Stimulated activated CD8-positive, alpha-beta memory T cell treated with anti-CD3 and anti-CD28 coated beads, Interleukin-15, amount 100 ng/mL, for 24 hours (primary cell): ENCODE measurements at regions not wholly inside any gene's neighbourhood (a gene's known extent, or its start where the extent isn't known, plus 50 kb on each side); places are given as distances from the start of the nearest gene placed in this dataset.
"Not testable (repeated sequence)": the region's sequence is repeated elsewhere in the genome, so short reads cannot be mapped to it uniquely, and the experiment has no call there.

Source experiments
- DNase-seq: peaks from one replicate; pipeline ENCODE4 v3.0.0-alpha.2; 2020; ENCODE audit warnings: low read depth

- DNase-seq: no peak
Observed at GRCh38 chr9:105114318-105114717, 130.1 kb upstream of the SLC44A1 start.

GRCh38 chr9:105114964-105115728 is 129.3 kb upstream of the SLC44A1 start:
- no peak for DNase-seq

- no peak for DNase-seq
Observed at GRCh38 chr9:105116052-105116868, 128.2 kb upstream of the SLC44A1 start.

- no peak for DNase-seq
Observed at GRCh38 chr9:105117234-105117633, 127.2 kb upstream of the SLC44A1 start.

- no peak for DNase-seq
Observed at GRCh38 chr9:105118636-105119035, 125.8 kb upstream of the SLC44A1 start.

GRCh38 chr9:105119156-105119555 is 125.3 kb upstream of the SLC44A1 start:
- no peak for DNase-seq

- no peak for DNase-seq
Observed at GRCh38 chr9:105121861-105122430, 122.5 kb upstream of the SLC44A1 start.

GRCh38 chr9:105124598-105124997 is 119.9 kb upstream of the SLC44A1 start:
- DNase-seq: not testable (repeated sequence)

GRCh38 chr9:105126226-105126625 is 118.2 kb upstream of the SLC44A1 start:
- no peak for DNase-seq

GRCh38 chr9:105127863-105128220 is 116.6 kb upstream of the SLC44A1 start:
- DNase-seq: no peak

- no peak for DNase-seq
Observed at GRCh38 chr9:105128908-105129600, 115.4 kb upstream of the SLC44A1 start.

- no peak for DNase-seq
Observed at GRCh38 chr9:105129731-105130130, 114.7 kb upstream of the SLC44A1 start.

GRCh38 chr9:105131981-105132380 is 112.5 kb upstream of the SLC44A1 start:
- DNase-seq: no peak

GRCh38 chr9:105132606-105133005 is 111.8 kb upstream of the SLC44A1 start:
- DNase-seq: no peak

GRCh38 chr9:105138306-105138801 is 106.1 kb upstream of the SLC44A1 start:
- no peak for DNase-seq

GRCh38 chr9:105141146-105141975 is 103.1 kb upstream of the SLC44A1 start:
- DNase-seq: no peak

GRCh38 chr9:105141976-105142250 is 102.5 kb upstream of the SLC44A1 start:
- no peak for DNase-seq

GRCh38 chr9:105142406-105143135 is 101.9 kb upstream of the SLC44A1 start:
- DNase-seq: no peak

- no peak for DNase-seq
Observed at GRCh38 chr9:105143136-105143430, 101.4 kb upstream of the SLC44A1 start.

GRCh38 chr9:105144076-105144475 is 100.4 kb upstream of the SLC44A1 start:
- DNase-seq: no peak

- DNase-seq: no peak
Observed at GRCh38 chr9:105144841-105145240, 99.6 kb upstream of the SLC44A1 start.
